ENCODE measurements at regions not wholly inside any gene's neighbourhood (a gene's known extent, or its start where the extent isn't known, plus 50 kb on each side); places are given as distances from the start of the nearest gene placed in this dataset.

DNA sequence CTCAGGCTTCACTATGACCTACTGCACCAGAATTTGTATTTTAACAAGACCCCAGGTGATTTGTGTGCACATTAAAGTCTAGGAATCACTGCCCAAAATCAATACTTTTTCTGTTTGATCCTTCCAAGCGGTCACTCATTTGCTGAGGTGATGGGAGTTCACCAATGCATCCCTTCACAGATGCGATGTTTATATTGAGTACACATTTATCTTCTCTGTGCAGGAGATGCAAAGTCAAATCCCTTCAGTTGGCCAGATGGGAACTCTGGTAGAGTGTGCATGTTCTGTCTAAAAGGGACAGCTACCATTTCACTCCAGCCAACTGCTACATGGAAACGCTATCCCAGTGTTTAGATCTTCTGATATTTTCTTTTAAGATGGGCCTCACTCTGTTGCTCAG, 122.6 kb upstream of the HS3ST2 start:
- TF ChIP-seq ZNF280B (CRISPR knock-in tag; IDR thresholded peaks at IDR 0.05) (no peak), EHMT2 (IDR thresholded peaks at IDR 0.05) (no peak), USF1 (CRISPR knock-in tag; IDR thresholded peaks at IDR 0.05) (no peak)

Data from K562 (cell line).